NCI-H2171 (cell line): ENCODE measurements at regions not wholly inside any gene's neighbourhood (a gene's known extent, or its start where the extent isn't known, plus 50 kb on each side); places are given as distances from the start of the nearest gene placed in this dataset.
"Not testable (repeated sequence)": the region's sequence is repeated elsewhere in the genome, so short reads cannot be mapped to it uniquely, and the experiment has no call there.

Experiments
- DNase-seq: peaks from one replicate; lab custom pipeline; 2025; lab: John Stamatoyannopoulos, UW

- no peak for DNase-seq
Observed at GRCh38 chr20:53800418-53800817, 206.8 kb upstream of the ZNF217 start.

GRCh38 chr20:53797085-53797484, 203.4 kb upstream of the ZNF217 start:
- no peak for DNase-seq

- no peak for DNase-seq
Observed at GRCh38 chr20:53795170-53795569, 201.5 kb upstream of the ZNF217 start.

GRCh38 chr20:53794529-53795115, 201.0 kb upstream of the ZNF217 start:
- no peak for DNase-seq

GRCh38 chr20:53793783-53794383, 200.2 kb upstream of the ZNF217 start:
- DNase-seq: no peak

- DNase-seq: no peak
Observed at GRCh38 chr20:53792946-53793536, 199.4 kb upstream of the ZNF217 start.

- no peak for DNase-seq
Observed at GRCh38 chr20:53789989-53790675, 196.5 kb upstream of the ZNF217 start.

GRCh38 chr20:53788253-53789022, 194.8 kb upstream of the ZNF217 start:
- no peak for DNase-seq

- DNase-seq: not testable (repeated sequence)
Observed at GRCh38 chr20:53787491-53787931, 193.9 kb upstream of the ZNF217 start.

GRCh38 chr20:53786445-53787267, 193.0 kb upstream of the ZNF217 start:
- no peak for DNase-seq

GRCh38 chr20:53786071-53786444, 192.4 kb upstream of the ZNF217 start:
- no peak for DNase-seq

- no peak for DNase-seq
Observed at GRCh38 chr20:53785320-53785719, 191.7 kb upstream of the ZNF217 start.

- DNase-seq: no peak
Observed at GRCh38 chr20:53783768-53784167, 190.1 kb upstream of the ZNF217 start.

- no peak for DNase-seq
Observed at GRCh38 chr20:53782612-53783246, 189.1 kb upstream of the ZNF217 start.

- DNase-seq: no peak
Observed at GRCh38 chr20:53779822-53780221, 186.2 kb upstream of the ZNF217 start.

GRCh38 chr20:53778736-53779135, 185.1 kb upstream of the ZNF217 start:
- no peak for DNase-seq

GRCh38 chr20:53778041-53778516, 184.4 kb upstream of the ZNF217 start:
- DNase-seq: no peak

- not testable (repeated sequence) for DNase-seq
Observed at GRCh38 chr20:53777402-53777801, 183.8 kb upstream of the ZNF217 start.

GRCh38 chr20:53776858-53777257, 183.2 kb upstream of the ZNF217 start:
- no peak for DNase-seq

- DNase-seq: no peak
Observed at GRCh38 chr20:53774461-53775203, 181.0 kb upstream of the ZNF217 start.
